Panc1 (cell line): ENCODE measurements at regions not wholly inside any gene's neighbourhood (a gene's known extent, or its start where the extent isn't known, plus 50 kb on each side); places are given as distances from the start of the nearest gene placed in this dataset.

Source experiments
- ATAC-seq: fragments of 200-7000 bp; cut with Tn5 transposase; 2 replicates; pipeline ENCODE4 v1.9.1; 2020; ENCODE audit warnings: mild to moderate bottlenecking, moderate library complexity
- BruUV-seq: library from RNA; stranded (reverse); fragments of 400-500 nt; replicated peaks from 2 replicates; lab custom pipeline; 2021; lab: Mats Ljungman, UMichigan
- CTCF ChIA-PET: fragments of 300-600 bp; sonication (Branson Sonifier 250); formaldehyde crosslinking; loops from one replicate; lab custom pipeline; 2022; ENCODE audit warnings: antibody characterized with exemption; lab: Charles Lee
- POLR2A ChIA-PET: fragments of 300-600 bp; sonication (Branson Sonifier 250); formaldehyde crosslinking; loops from one replicate; lab custom pipeline; 2022; ENCODE audit warnings: antibody characterized with exemption; lab: Charles Lee
- DNase-seq: peaks from one replicate; pipeline ENCODE4 v3.0.0-alpha.2; 2010; ENCODE audit warnings: low read depth, low spot score
- H3K27ac ChIP-seq: 2 replicates; pipeline ENCODE4 v1.5.1; 2011; ENCODE audit warnings: mild to moderate bottlenecking, low read length, inconsistent platforms
- H3K27me3 ChIP-seq: fragments of 200-500 bp; sonication (Bioruptor generic); 2 replicates; pipeline ENCODE4 v1.6.0; 2014; ENCODE audit warnings: low read length, inconsistent platforms; ENCODE audit not compliant: control insufficient read depth, insufficient read depth
- H3K36me3 ChIP-seq: fragments of 200-500 bp; sonication (Bioruptor generic); 2 replicates; pipeline ENCODE4 v1.5.1; 2014; ENCODE audit warnings: inconsistent platforms, mild to moderate bottlenecking, low read length, moderate library complexity; ENCODE audit not compliant: control insufficient read depth, insufficient read depth
- H3K4me1 ChIP-seq: 2 replicates; pipeline ENCODE4 v1.5.1; 2011; ENCODE audit warnings: inconsistent platforms, mild to moderate bottlenecking, low read length, moderate library complexity; ENCODE audit not compliant: control insufficient read depth, insufficient read depth
- H3K4me3 ChIP-seq, 2 experiments: 2 replicates each; pipeline ENCODE4 v1.5.1; 2011 to 2012; ENCODE audit warnings: low read depth in 2 of 2, low read length in 2 of 2, mild to moderate bottlenecking in 2 of 2, inconsistent platforms in 1 of 2, moderate library complexity in 1 of 2
- H3K9me3 ChIP-seq: fragments of 200-500 bp; sonication (Bioruptor generic); 2 replicates; pipeline ENCODE4 v1.5.1; 2014; ENCODE audit warnings: low read depth, mild to moderate bottlenecking, inconsistent platforms, low read length, moderate library complexity; ENCODE audit not compliant: control insufficient read depth, insufficient read depth
- CTCF ChIP-seq: fragments of 450-650 bp; IDR thresholded peaks from 2 replicates; pipeline ENCODE4 v1.5.1; 2017; ENCODE audit warnings: mild to moderate bottlenecking
- POLR2AphosphoS5 ChIP-seq: IDR thresholded peaks from 2 replicates; pipeline ENCODE4 v1.6.1; 2012; ENCODE audit warnings: mild to moderate bottlenecking, low read depth, low read length, moderate library complexity
- SIN3A ChIP-seq: IDR thresholded peaks from 2 replicates; pipeline ENCODE4 v1.6.1; 2012; ENCODE audit warnings: low read depth, mild to moderate bottlenecking, low read length, moderate library complexity, borderline replicate concordance; ENCODE audit not compliant: insufficient read depth
- TCF7L2 ChIP-seq: IDR thresholded peaks from 2 replicates; pipeline ENCODE4 v1.6.1; 2011; ENCODE audit warnings: mild to moderate bottlenecking, low read depth, low read length, inconsistent platforms
- in situ Hi-C: cut with HindIII; loops from 2 replicates; pipeline ENCODE4 v1.10.0; 2016; ENCODE audit warnings: low sequenced_read_pairs, low pct_unique_long_range_greater_than_20kb
- intact Hi-C: fragments of 100-400 bp; cut with micrococcal nuclease; formaldehyde crosslinking; loops from one replicate; pipeline ENCODE4 v1.10.0; 2022; ENCODE audit not compliant: unreplicated experiment
- TF ChIP-seq, protein P1 (sequence below), 2 experiments: IDR thresholded peaks; 2 replicates each; pipeline ENCODE4 v1.6.1; 2011 to 2012; ENCODE audit warnings: low read depth in 2 of 2, control low read depth in 1 of 2, low read length in 1 of 2, mild to moderate bottlenecking in 1 of 2, moderate library complexity in 1 of 2; ENCODE audit not compliant: insufficient read depth in 1 of 2

- ChIA-PET POLR2A (no interaction called here), CTCF (no interaction called here)
- no peak overlapping the region for H3K4me3 ChIP-seq
- H3K9me3 ChIP-seq: no peaks in the 10 kb centered on the region
- intact Hi-C loops (no loop called here), in situ Hi-C loops (no loop called here)
- H3K4me1 ChIP-seq: no peaks in the 10 kb centered on the region
- BruUV-seq: no TSS peak
- TF ChIP-seq POLR2AphosphoS5 (no peak), SIN3A (no peak), CTCF (no peak), TCF7L2 (no peak)
- TF ChIP-seq, protein P1, sequence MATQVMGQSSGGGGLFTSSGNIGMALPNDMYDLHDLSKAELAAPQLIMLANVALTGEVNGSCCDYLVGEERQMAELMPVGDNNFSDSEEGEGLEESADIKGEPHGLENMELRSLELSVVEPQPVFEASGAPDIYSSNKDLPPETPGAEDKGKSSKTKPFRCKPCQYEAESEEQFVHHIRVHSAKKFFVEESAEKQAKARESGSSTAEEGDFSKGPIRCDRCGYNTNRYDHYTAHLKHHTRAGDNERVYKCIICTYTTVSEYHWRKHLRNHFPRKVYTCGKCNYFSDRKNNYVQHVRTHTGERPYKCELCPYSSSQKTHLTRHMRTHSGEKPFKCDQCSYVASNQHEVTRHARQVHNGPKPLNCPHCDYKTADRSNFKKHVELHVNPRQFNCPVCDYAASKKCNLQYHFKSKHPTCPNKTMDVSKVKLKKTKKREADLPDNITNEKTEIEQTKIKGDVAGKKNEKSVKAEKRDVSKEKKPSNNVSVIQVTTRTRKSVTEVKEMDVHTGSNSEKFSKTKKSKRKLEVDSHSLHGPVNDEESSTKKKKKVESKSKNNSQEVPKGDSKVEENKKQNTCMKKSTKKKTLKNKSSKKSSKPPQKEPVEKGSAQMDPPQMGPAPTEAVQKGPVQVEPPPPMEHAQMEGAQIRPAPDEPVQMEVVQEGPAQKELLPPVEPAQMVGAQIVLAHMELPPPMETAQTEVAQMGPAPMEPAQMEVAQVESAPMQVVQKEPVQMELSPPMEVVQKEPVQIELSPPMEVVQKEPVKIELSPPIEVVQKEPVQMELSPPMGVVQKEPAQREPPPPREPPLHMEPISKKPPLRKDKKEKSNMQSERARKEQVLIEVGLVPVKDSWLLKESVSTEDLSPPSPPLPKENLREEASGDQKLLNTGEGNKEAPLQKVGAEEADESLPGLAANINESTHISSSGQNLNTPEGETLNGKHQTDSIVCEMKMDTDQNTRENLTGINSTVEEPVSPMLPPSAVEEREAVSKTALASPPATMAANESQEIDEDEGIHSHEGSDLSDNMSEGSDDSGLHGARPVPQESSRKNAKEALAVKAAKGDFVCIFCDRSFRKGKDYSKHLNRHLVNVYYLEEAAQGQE (IDR thresholded peaks at IDR 0.05; ENCODE audit: insufficient read depth in 1 of 2, low read depth in 2 of 2, low read length in 1 of 2): no peak
- ATAC-seq (no peak), DNase-seq (no peak)
- H3K27ac ChIP-seq: no peak overlapping the region
- peaks cover 2% of the 10 kb centered on the region; the same call in 1 of the 2 replicates for H3K27me3 ChIP-seq
- H3K36me3 ChIP-seq: no peaks in the 10 kb centered on the region
Observed at GRCh38 chr20:40452758-40453157, 236.3 kb downstream of the MAFB start.

DNA sequence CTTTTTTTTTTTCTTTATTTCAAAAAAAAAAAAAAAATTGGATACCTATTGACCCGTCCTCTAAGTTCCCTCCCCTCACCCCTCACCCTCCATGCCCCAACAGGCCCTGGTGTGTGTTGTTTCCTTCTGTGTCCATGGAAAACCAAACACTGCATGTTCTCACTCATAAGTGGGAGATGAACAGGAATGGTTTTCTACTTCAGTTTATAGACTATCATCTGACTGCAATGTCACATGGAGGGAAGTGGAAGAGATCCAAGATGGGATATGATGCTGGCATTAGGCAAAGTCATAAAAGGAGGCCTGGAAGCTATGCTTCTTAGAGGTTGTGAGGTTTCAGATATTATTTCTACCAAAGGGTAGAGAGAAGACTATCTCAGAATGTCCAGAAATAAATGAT is 237.5 kb downstream of the MAFB start:
- intact Hi-C loops: no loop called here
- in situ Hi-C loops: no loop called here
- Histone ChIP-seq H3K4me1 (no peaks in the 10 kb centered on the region), H3K4me3 (no peak overlapping the region), H3K9me3 (no peaks in the 10 kb centered on the region), H3K36me3 (no peaks in the 10 kb centered on the region), H3K27me3 (peaks cover 2% of the 10 kb centered on the region; the same call in 1 of the 2 replicates), H3K27ac (no peak overlapping the region)
- no peak for TF ChIP-seq SIN3A
- no peak for TF ChIP-seq CTCF
- TF ChIP-seq, protein P1 (IDR thresholded peaks at IDR 0.05; ENCODE audit: insufficient read depth in 1 of 2, low read depth in 2 of 2, low read length in 1 of 2): no peak
- TF ChIP-seq POLR2AphosphoS5: no peak
- no peak for TF ChIP-seq TCF7L2
- no peak for DNase-seq
- no peak for ATAC-seq
- no TSS peak for BruUV-seq
- POLR2A ChIA-PET: no interaction called here
- CTCF ChIA-PET: interaction anchor here (0.6 kb wide), 1 partner anchor 36 kb away, joined by 3 read pairs; no protein-coding TSS in a partner anchor
